ENCODE measurements at regions not wholly inside any gene's neighbourhood (a gene's known extent, or its start where the extent isn't known, plus 50 kb on each side); places are given as distances from the start of the nearest gene placed in this dataset.

DNA sequence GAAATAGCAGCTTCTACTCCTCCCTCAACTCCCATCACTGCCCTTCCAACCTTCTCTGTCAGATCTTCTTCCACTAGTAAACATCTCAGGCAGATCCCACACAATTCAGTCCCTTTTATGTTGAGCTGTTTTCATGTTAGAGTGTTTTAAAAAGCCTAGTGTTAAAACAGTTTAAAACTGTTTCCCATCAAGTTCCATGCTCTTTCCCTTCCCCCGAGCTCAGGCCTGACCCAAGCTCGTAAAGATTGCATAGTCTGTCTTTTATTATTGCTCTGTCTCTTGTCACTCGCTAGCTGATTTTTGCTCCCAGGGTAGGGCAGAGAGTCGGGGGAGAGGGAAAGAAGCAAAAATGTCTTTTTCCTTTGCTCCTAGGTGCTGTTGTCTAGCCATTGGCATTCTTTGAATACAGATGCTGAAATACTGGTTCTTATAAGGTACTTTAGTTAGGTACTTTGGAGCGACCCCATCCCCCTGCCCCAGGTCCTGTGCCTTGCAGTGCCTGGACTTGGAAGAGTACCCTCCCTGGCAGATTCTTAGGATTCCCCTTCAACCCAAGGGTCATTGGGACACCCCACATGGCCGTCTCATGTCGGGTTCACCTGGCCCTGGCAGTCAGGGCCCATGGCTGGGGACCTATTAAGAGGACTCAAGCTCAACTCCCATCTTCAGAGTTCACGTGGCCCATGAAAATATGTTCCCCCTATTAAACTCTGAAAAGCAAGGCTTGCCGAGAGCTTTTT lies 101.2 kb upstream of the ARMC2 start:
- 94% methylated on average over 9 of the region's 9 CpGs for WGBS
- H3K27ac ChIP-seq, result no peak overlapping the region

GRCh38 chr6:108748055-108748454 lies 100.2 kb upstream of the ARMC2 start:
- WGBS, result 68% methylated on average over 1 of the region's 1 CpG
- Histone ChIP-seq H3K9me3 (no peaks in the 10 kb centered on the region), H3K36me3 (no peaks in the 10 kb centered on the region), H3K27ac (no peak overlapping the region), H3K4me1 (no peaks in the 10 kb centered on the region), H3K27me3 (no peaks in the 10 kb centered on the region), H3K4me3 (no peak overlapping the region)
- TF ChIP-seq POLR2A (IDR thresholded peaks at IDR 0.05) (no peak), CTCF (IDR thresholded peaks at IDR 0.05) (no peak), EP300 (IDR thresholded peaks at IDR 0.05) (no peak), POLR2AphosphoS5 (IDR thresholded peaks at IDR 0.05) (no peak)
- DNase-seq (ENCODE audit: low spot score in 2 of 2), result no peak

More for the DNA sequence above, 101.2 kb upstream of the ARMC2 start:
- no peak for TF ChIP-seq CTCF (IDR thresholded peaks at IDR 0.05)
- TF ChIP-seq POLR2A (IDR thresholded peaks at IDR 0.05), result no peak
- no peaks in the 10 kb centered on the region for H3K36me3 ChIP-seq
- H3K4me1 ChIP-seq, result no peaks in the 10 kb centered on the region
- H3K27me3 ChIP-seq, result no peaks in the 10 kb centered on the region
- peak in 1 of 2 donors; percentile 49 for DNase-seq (ENCODE audit: low spot score in 2 of 2)
- no peak overlapping the region for H3K4me3 ChIP-seq
- H3K9me3 ChIP-seq, result no peaks in the 10 kb centered on the region

- H3K4me1 ChIP-seq, result no peaks in the 10 kb centered on the region
- no peak for DNase-seq (ENCODE audit: low spot score in 2 of 2)
- H3K4me3 ChIP-seq, result no peak overlapping the region
- no peaks in the 10 kb centered on the region for H3K36me3 ChIP-seq
- WGBS, result 87% methylated on average over 3 of the region's 3 CpGs
- no peaks in the 10 kb centered on the region for H3K27me3 ChIP-seq
- TF ChIP-seq POLR2A (IDR thresholded peaks at IDR 0.05) (no peak), POLR2AphosphoS5 (IDR thresholded peaks at IDR 0.05) (no peak), CTCF (IDR thresholded peaks at IDR 0.05) (no peak)
- H3K9me3 ChIP-seq, result no peaks in the 10 kb centered on the region
- no peak overlapping the region for H3K27ac ChIP-seq
Measured at GRCh38 chr6:108748959-108749358, 99.3 kb upstream of the ARMC2 start.

- H3K27ac ChIP-seq, result no peak overlapping the region
- TF ChIP-seq CTCF (IDR thresholded peaks at IDR 0.05) (no peak), POLR2AphosphoS5 (IDR thresholded peaks at IDR 0.05) (no peak), EP300 (IDR thresholded peaks at IDR 0.05) (no peak), POLR2A (IDR thresholded peaks at IDR 0.05) (no peak)
- DNase-seq (ENCODE audit: low spot score in 2 of 2), result peak; percentile 6 to 41
- H3K9me3 ChIP-seq, result no peaks in the 10 kb centered on the region
- H3K27me3 ChIP-seq, result no peaks in the 10 kb centered on the region
- no peak overlapping the region for H3K4me3 ChIP-seq
- WGBS, result 78% methylated on average over 8 of the region's 8 CpGs
- H3K36me3 ChIP-seq, result no peaks in the 10 kb centered on the region
- no peaks in the 10 kb centered on the region for H3K4me1 ChIP-seq
Measured at GRCh38 chr6:108750801-108751200, 97.4 kb upstream of the ARMC2 start.

DNA sequence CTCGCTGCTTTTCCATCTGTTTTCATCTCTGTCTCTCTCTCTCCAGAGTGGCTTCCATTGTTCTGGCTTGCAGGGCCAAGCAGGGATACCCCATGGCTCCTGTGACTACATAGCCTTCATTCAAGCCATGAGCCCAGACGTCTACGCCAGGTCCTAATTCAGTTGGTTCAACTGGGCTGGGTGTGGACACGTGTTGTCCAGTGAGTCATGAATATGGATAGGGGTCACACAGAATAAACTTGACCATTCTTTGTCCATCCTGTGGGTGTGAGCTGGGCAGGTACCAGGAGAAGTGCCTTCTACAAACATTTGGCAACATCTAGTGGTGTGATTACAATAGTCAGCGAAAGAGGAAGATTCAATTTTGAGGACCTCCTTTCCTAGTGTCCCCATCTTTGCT lies 96.9 kb upstream of the ARMC2 start:
- H3K4me3 ChIP-seq, result no peak overlapping the region
- no peaks in the 10 kb centered on the region for H3K4me1 ChIP-seq
- H3K9me3 ChIP-seq, result no peaks in the 10 kb centered on the region
- no peaks in the 10 kb centered on the region for H3K36me3 ChIP-seq
- H3K27me3 ChIP-seq, result no peaks in the 10 kb centered on the region
- DNase-seq (ENCODE audit: low spot score in 2 of 2), result no peak
- no peak overlapping the region for H3K27ac ChIP-seq
- WGBS, result 99% methylated on average over 5 of the region's 5 CpGs
- TF ChIP-seq POLR2AphosphoS5 (IDR thresholded peaks at IDR 0.05) (no peak), EP300 (IDR thresholded peaks at IDR 0.05) (no peak), CTCF (IDR thresholded peaks at IDR 0.05) (no peak), POLR2A (IDR thresholded peaks at IDR 0.05) (no peak)
